Mucosa of descending colon (tissue), 3 donors: ENCODE measurements at regions not wholly inside any gene's neighbourhood (a gene's known extent, or its start where the extent isn't known, plus 50 kb on each side); places are given as distances from the start of the nearest gene placed in this dataset.
"Not testable (repeated sequence)": the region's sequence is repeated elsewhere in the genome, so short reads cannot be mapped to it uniquely, and the experiment has no call there.

Experiments used
- ATAC-seq: fragments of 200-7000 bp; cut with Tn5 transposase; one replicate; pipeline ENCODE4 v1.9.1; 2020; ENCODE audit warnings: mild to moderate bottlenecking, moderate library complexity
- DNase-seq, 3 donors: peaks; one replicate each; pipeline ENCODE4 v3.0.0-alpha.2; 2020
- H3K36me3 ChIP-seq: fragments of 200-600 bp; one replicate; pipeline ENCODE4 v1.8.0; 2021; ENCODE audit warnings: low read depth, mild to moderate bottlenecking
- H3K4me1 ChIP-seq: fragments of 200-600 bp; one replicate; pipeline ENCODE4 v1.8.0; 2021; ENCODE audit warnings: low read depth, mild to moderate bottlenecking
- H3K4me3 ChIP-seq: fragments of 200-600 bp; one replicate; pipeline ENCODE4 v1.8.0; 2021; ENCODE audit warnings: mild to moderate bottlenecking
- H3K9me3 ChIP-seq: fragments of 200-600 bp; one replicate; pipeline ENCODE4 v1.8.0; 2021; ENCODE audit warnings: mild to moderate bottlenecking
- intact Hi-C, 2 donors: fragments of 100-400 bp; cut with DNase I in 1 of 2; cut with micrococcal nuclease in 1 of 2; formaldehyde crosslinking; loops; one replicate each; pipeline versions ENCODE4 v1.11.0 to v1.11.1; 2022; cut with DNase I, micrococcal nuclease
- TF ChIP-seq, protein P1 (sequence below): fragments of 200-600 bp; IDR thresholded peaks from one replicate; pipeline ENCODE4 v1.8.0; 2022; ENCODE audit warnings: antibody characterized with exemption, mild to moderate bottlenecking
- donor health status: DM: no; HTN: no; CAD: no; lungs with moderate emphysema.
- donor health status: DM: no; HTN: no; CAD: no.
- donor health status: DM: no; HTN: yes; CAD: no.

DNA sequence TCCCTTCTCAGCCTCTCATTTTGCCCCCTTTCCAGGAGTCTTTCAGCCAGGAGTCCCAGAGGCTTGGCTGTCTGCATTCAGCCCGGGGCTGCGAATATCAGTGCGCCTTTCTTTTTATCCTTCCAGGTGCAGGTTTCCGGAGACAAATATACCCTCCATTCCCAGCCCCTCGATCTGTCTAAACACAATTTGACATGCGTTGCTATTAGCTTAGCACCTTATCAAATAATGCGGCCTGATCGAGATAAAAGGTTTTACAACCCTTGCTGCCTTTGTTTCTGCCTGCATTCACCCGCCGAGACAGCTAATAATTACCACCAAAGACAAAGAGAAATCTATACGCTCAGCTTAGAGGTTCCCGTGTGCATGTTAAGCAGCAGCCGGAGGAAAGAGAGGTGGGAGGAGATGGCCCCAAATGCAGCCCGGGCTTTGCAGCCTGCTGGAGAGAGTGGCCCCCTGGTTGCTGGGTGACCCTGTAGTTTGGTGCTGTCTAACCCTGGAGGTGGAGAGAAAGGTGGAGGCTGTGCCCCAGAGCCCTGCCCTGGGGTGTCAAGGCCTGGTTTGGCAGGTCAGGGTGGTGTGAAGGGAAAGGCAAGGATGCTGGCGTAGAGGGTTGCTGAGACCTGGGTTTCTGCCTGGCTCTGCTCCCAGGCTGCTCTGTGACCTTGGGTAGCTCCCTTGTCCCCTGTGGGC is 185.3 kb downstream of the RPS24 start:
- ATAC-seq (no peak), DNase-seq (no peak)
- H3K4me3 ChIP-seq: no peak overlapping the region
- no peaks in the 10 kb centered on the region for H3K9me3 ChIP-seq
- H3K36me3 ChIP-seq: no peaks in the 10 kb centered on the region
- TF ChIP-seq, protein P1, sequence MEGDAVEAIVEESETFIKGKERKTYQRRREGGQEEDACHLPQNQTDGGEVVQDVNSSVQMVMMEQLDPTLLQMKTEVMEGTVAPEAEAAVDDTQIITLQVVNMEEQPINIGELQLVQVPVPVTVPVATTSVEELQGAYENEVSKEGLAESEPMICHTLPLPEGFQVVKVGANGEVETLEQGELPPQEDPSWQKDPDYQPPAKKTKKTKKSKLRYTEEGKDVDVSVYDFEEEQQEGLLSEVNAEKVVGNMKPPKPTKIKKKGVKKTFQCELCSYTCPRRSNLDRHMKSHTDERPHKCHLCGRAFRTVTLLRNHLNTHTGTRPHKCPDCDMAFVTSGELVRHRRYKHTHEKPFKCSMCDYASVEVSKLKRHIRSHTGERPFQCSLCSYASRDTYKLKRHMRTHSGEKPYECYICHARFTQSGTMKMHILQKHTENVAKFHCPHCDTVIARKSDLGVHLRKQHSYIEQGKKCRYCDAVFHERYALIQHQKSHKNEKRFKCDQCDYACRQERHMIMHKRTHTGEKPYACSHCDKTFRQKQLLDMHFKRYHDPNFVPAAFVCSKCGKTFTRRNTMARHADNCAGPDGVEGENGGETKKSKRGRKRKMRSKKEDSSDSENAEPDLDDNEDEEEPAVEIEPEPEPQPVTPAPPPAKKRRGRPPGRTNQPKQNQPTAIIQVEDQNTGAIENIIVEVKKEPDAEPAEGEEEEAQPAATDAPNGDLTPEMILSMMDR: no peak
- intact Hi-C loops: loop anchor here in 1 of 2 donors (10.0 kb wide), 1 partner anchor 976 kb away; no protein-coding TSS in a partner anchor
- H3K4me1 ChIP-seq: no peaks in the 10 kb centered on the region

DNA sequence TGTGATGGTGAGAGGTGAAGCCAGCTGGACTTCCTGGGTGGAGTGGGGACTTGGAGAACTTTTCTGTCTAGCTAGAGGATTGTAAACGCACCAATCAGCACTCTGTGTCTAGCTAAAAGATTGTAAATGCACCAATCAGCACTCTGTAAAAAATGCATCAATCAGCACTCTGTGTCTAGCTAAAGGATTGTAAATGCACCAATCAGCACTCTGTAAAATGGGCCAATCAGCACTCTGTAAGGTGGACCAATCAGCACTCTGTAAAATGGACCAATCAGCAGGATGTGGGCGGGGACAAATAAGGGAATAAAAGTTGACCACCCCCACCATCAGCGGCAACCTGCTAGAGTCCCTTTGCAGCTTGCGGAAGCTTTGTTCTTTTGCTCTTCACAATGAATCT is 185.9 kb downstream of the RPS24 start:
- ATAC-seq, H3K4me1 ChIP-seq, H3K36me3 ChIP-seq, H3K9me3 ChIP-seq, DNase-seq, H3K4me3 ChIP-seq: not testable (repeated sequence)
- intact Hi-C loops: loop anchor here in 1 of 2 donors (10.0 kb wide), 1 partner anchor 975 kb away; no protein-coding TSS in a partner anchor

DNA sequence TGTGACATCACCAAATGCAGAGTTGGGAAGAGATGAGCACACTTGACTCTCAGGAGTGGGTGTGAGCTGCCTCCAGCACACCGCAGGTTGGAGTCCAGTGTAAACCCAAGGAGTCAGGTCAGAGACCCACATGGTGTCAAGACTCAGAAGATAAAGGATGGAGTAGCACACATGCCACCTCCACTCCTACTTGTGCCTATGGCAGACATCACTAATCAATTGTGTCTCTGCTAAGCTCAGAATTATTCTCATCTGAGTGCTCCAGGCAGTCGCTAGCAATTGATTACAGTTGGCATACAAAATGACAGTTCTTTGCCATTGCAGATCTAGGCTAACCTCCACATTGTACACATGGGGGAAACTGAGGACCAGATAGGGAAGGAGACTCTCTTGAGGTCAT is 187.1 kb downstream of the RPS24 start:
- no peaks in the 10 kb centered on the region for H3K4me1 ChIP-seq
- ATAC-seq (no peak), DNase-seq (no peak)
- no peaks in the 10 kb centered on the region for H3K36me3 ChIP-seq
- intact Hi-C loops: no loop called here
- TF ChIP-seq, protein P1: no peak
- H3K4me3 ChIP-seq: no peak overlapping the region
- no peaks in the 10 kb centered on the region for H3K9me3 ChIP-seq

DNA sequence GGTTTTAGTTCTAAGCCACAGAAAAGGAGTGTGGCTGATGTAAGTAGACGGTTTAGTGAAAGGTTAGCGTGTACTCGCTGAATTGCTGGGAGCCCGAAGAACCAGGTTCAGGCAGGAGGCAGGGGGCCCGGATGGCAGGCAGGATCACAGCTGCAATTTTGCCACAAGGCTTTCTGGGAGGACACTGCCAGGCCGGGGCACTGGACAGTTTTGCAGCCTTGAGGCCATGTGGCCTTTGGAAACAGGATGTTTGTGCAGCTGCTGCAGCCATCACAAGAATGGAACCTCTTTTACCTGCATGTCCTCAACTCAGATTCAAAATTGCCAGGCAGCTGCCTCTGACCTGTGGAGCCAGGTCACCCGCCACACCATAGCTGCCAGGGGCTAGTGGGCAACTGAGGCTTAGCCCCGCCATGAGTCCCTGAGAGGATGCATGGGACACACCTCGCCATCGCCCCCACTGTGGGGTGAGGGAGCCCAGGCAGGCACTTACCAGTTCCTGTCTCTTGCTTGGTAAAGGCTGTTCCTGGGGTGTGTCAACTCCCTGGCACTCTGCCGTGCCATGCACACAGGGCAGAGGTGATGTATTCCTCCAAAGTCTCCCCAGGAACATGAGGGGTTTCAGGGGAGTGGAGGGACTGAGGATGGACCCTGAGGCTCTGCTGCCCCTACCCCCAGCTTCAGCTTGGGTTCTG is 188.6 kb downstream of the RPS24 start:
- H3K4me1 ChIP-seq: no peaks in the 10 kb centered on the region
- TF ChIP-seq, protein P1: no peak
- DNase-seq (no peak), ATAC-seq (no peak)
- H3K9me3 ChIP-seq: no peaks in the 10 kb centered on the region
- H3K4me3 ChIP-seq: no peak overlapping the region
- intact Hi-C loops: no loop called here
- H3K36me3 ChIP-seq: no peaks in the 10 kb centered on the region

DNA sequence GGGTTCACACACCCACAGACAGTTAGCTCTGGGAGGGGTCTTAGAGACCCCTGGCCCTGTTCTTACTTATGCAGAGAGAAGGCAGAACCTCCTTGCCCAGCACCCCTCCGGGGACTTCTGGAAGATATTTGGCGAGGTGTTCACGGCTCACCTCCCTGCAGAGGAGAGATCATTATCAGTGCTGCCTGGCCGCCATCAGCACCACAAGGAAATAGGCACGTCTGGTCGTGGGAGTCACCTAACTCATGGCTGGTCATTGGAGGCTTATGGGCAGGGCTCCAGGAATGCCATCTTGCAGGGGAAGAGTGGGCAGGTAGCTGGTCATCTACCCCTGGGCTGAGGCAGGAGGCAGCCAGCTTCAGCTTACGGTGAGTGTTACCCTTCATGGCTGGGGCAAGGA is 189.4 kb downstream of the RPS24 start:
- Histone ChIP-seq H3K4me1 (no peaks in the 10 kb centered on the region), H3K36me3 (no peaks in the 10 kb centered on the region), H3K4me3 (no peak overlapping the region), H3K9me3 (no peaks in the 10 kb centered on the region)
- no peak for DNase-seq
- ATAC-seq: no peak
- TF ChIP-seq, protein P1: no peak
- intact Hi-C loops: no loop called here

DNA sequence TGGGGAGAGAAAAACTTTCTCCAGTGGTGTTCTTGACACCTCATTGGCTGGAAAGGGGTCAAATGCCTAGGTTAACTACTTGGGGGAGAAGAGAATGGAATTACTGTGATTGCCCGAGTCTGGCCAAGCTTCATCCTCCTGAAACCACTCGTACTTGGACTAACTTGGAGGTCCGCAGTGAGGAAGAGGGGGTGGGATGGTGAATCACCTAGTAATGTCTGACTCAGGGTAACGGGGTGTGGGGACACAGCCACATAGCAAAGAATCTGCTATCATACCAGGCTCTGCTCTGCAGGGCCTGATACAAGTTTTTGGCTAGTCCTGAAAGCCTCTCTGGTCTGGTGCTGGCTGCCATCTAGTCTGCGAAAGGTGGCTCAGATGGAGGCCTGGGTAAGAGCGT is 190.9 kb downstream of the RPS24 start:
- H3K36me3 ChIP-seq: no peaks in the 10 kb centered on the region
- intact Hi-C loops: no loop called here
- no peak overlapping the region for H3K4me3 ChIP-seq
- TF ChIP-seq, protein P1: no peak
- no peaks in the 10 kb centered on the region for H3K4me1 ChIP-seq
- DNase-seq (no peak), ATAC-seq (no peak)
- H3K9me3 ChIP-seq: no peaks in the 10 kb centered on the region
